ENCODE measurements at regions not wholly inside any gene's neighbourhood (a gene's known extent, or its start where the extent isn't known, plus 50 kb on each side); places are given as distances from the start of the nearest gene placed in this dataset.

- DNase-seq (no peak), ATAC-seq (no peak)
- no peak for TF ChIP-seq CTCF (IDR thresholded peaks at IDR 0.05)
- Histone ChIP-seq H3K27ac (no peak overlapping the region), H3K4me3 (no peak overlapping the region), H3K27me3 (no peaks in the 10 kb centered on the region), H3K9me3 (no peaks in the 10 kb centered on the region), H3K36me3 (no peaks in the 10 kb centered on the region), H3K4me1 (no peaks in the 10 kb centered on the region)
- intact Hi-C loops (cut with DNase I): no loop called here
- WGBS, 2 donors: 80 to 84% methylated on average over 1 of the region's 1 CpG
Observed at GRCh38 chr3:166607933-166608521, 770.8 kb upstream of the BCHE start.

DNA sequence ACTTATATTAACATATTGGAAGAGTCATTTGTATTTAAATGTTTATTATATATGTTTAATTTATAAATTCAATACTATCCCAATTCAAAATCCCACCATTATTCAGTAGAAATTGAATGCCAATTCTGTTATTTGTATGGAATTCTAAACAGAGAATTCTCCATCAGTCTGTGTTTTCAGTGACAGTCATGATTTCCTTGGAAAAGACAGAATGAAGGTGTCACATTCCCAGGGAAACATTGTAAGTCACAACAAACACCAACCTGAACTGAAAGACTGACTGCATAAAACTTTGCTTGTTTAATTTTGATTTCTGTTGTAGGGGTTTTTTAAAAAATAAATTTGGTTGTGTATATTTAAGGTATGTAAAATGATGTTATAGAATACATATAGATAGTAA, 769.8 kb upstream of the BCHE start:
- no peak for ATAC-seq
- H3K27me3 ChIP-seq: no peaks in the 10 kb centered on the region
- intact Hi-C loops (cut with DNase I): no loop called here
- no peaks in the 10 kb centered on the region for H3K4me1 ChIP-seq
- TF ChIP-seq CTCF (IDR thresholded peaks at IDR 0.05): no peak
- H3K9me3 ChIP-seq: no peaks in the 10 kb centered on the region
- no peak overlapping the region for H3K27ac ChIP-seq
- H3K4me3 ChIP-seq: no peak overlapping the region
- H3K36me3 ChIP-seq: no peaks in the 10 kb centered on the region
- no peak for DNase-seq

DNA sequence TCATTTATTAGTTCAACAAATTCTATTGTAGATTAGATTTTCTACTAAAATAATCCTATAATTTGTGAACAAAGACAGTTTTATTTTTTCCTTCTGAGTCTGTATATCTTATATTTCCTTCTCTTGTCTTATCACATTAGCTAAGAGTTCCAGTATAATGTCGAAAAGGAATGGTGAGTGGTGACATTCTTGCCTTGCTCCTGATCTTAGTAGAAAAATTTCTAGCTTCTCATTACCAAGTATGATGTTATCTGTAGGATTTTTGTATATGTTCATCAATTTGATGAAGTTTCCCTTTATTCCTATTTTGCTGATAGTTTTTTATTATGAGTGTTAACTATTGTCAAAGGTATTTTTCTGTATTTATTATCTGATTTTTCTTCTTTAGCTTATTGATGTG, 756.6 kb upstream of the BCHE start:
- no peaks in the 10 kb centered on the region for H3K36me3 ChIP-seq
- ATAC-seq: no peak

DNA sequence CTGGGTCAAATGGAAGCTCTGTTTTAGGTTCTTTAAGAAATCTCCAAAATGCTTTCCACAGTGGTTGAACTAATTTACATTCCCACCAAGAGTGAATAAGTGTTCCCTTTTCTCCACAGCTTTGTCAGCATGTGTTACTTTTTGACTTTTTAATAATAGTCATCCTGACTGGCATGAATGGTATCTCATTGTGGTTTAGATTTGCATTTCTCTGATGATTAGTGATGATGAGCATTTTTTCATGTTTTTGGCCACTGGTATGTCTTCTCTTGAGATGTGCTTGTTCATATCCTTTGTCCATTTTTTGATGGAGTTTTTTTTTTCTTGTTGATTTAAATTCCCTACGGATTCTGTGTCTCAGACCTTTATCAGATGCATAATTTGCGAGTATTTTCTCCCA, 745.0 kb upstream of the BCHE start:
- no peaks in the 10 kb centered on the region for H3K36me3 ChIP-seq
- H3K27me3 ChIP-seq: no peaks in the 10 kb centered on the region
- ATAC-seq (no peak), DNase-seq (no peak)
- intact Hi-C loops (cut with DNase I): no loop called here
- no peak overlapping the region for H3K27ac ChIP-seq
- TF ChIP-seq CTCF (IDR thresholded peaks at IDR 0.05): no peak
- no peaks in the 10 kb centered on the region for H3K4me1 ChIP-seq
- no peak overlapping the region for H3K4me3 ChIP-seq
- WGBS, 2 donors: 81 to 82% methylated on average over 2 of the region's 2 CpGs
- H3K9me3 ChIP-seq: peaks cover 0 to 11% (median 0%) of the 10 kb centered on the region in 11 donors

More for the DNA sequence above, 756.6 kb upstream of the BCHE start:
- intact Hi-C loops (cut with DNase I): no loop called here
- Histone ChIP-seq H3K9me3 (peaks cover 0 to 22% (median 0%) of the 10 kb centered on the region in 11 donors), H3K27me3 (no peaks in the 10 kb centered on the region), H3K4me1 (no peaks in the 10 kb centered on the region), H3K27ac (no peak overlapping the region), H3K4me3 (no peak overlapping the region)
- 52 to 61% methylated on average over 1 of the region's 1 CpG for WGBS, 2 donors
- DNase-seq: no peak
- TF ChIP-seq CTCF (IDR thresholded peaks at IDR 0.05): no peak
